ENCODE measurements at regions not wholly inside any gene's neighbourhood (a gene's known extent, or its start where the extent isn't known, plus 50 kb on each side); places are given as distances from the start of the nearest gene placed in this dataset.

- no peak for DNase-seq (ENCODE audit: low read depth)
- no peak overlapping the region for H3K4me3 ChIP-seq (ENCODE audit: low read depth, low read length)
These were observed 194.7 kb upstream of the MCHR2 start for GRCh38 chr6:100188754-100189153.

- H3K4me3 ChIP-seq (ENCODE audit: low read depth, low read length) = no peak overlapping the region
- DNase-seq (ENCODE audit: low read depth) = no peak
These were observed 192.5 kb upstream of the MCHR2 start for GRCh38 chr6:100186552-100186951.

- no peak overlapping the region for H3K4me3 ChIP-seq (ENCODE audit: low read depth, low read length)
- DNase-seq (ENCODE audit: low read depth) = no peak
These were observed 191.6 kb upstream of the MCHR2 start for GRCh38 chr6:100185615-100186014.

- DNase-seq (ENCODE audit: low read depth) = no peak
- H3K4me3 ChIP-seq (ENCODE audit: low read depth, low read length) = no peak overlapping the region
These were observed 190.4 kb upstream of the MCHR2 start for GRCh38 chr6:100184473-100184872.

- no peak overlapping the region for H3K4me3 ChIP-seq (ENCODE audit: low read depth, low read length)
- no peak for DNase-seq (ENCODE audit: low read depth)
These were observed 188.3 kb upstream of the MCHR2 start for GRCh38 chr6:100182313-100182712.

GRCh38 chr6:100181309-100181708, 187.3 kb upstream of the MCHR2 start:
- no peak for DNase-seq (ENCODE audit: low read depth)
- H3K4me3 ChIP-seq (ENCODE audit: low read depth, low read length) = no peak overlapping the region

- H3K4me3 ChIP-seq (ENCODE audit: low read depth, low read length) = no peak overlapping the region
- no peak for DNase-seq (ENCODE audit: low read depth)
These were observed 185.6 kb upstream of the MCHR2 start for GRCh38 chr6:100179576-100179975.

- no peak for DNase-seq (ENCODE audit: low read depth)
- H3K4me3 ChIP-seq (ENCODE audit: low read depth, low read length) = no peak overlapping the region
These were observed 183.9 kb upstream of the MCHR2 start for GRCh38 chr6:100177956-100178355.

- DNase-seq (ENCODE audit: low read depth) = no peak
- H3K4me3 ChIP-seq (ENCODE audit: low read depth, low read length) = no peak overlapping the region
These were observed 183.1 kb upstream of the MCHR2 start for GRCh38 chr6:100176951-100177710.

GRCh38 chr6:100176311-100176950, 182.4 kb upstream of the MCHR2 start:
- no peak overlapping the region for H3K4me3 ChIP-seq (ENCODE audit: low read depth, low read length)
- no peak for DNase-seq (ENCODE audit: low read depth)

GRCh38 chr6:100175814-100176310, 181.8 kb upstream of the MCHR2 start:
- H3K4me3 ChIP-seq (ENCODE audit: low read depth, low read length) = no peak overlapping the region
- peak; percentile 95 for DNase-seq (ENCODE audit: low read depth)

- no peak overlapping the region for H3K4me3 ChIP-seq (ENCODE audit: low read depth, low read length)
- DNase-seq (ENCODE audit: low read depth) = peak; percentile 48
These were observed 179.2 kb upstream of the MCHR2 start for GRCh38 chr6:100173211-100173610.

GRCh38 chr6:100172322-100172713, 178.3 kb upstream of the MCHR2 start:
- H3K4me3 ChIP-seq (ENCODE audit: low read depth, low read length) = no peak overlapping the region
- DNase-seq (ENCODE audit: low read depth) = no peak

GRCh38 chr6:100171533-100172321, 177.7 kb upstream of the MCHR2 start:
- no peak overlapping the region for H3K4me3 ChIP-seq (ENCODE audit: low read depth, low read length)
- DNase-seq (ENCODE audit: low read depth) = no peak

GRCh38 chr6:100168148-100168547, 174.1 kb upstream of the MCHR2 start:
- no peak overlapping the region for H3K4me3 ChIP-seq (ENCODE audit: low read depth, low read length)
- DNase-seq (ENCODE audit: low read depth) = no peak

GRCh38 chr6:100167585-100167984, 173.6 kb upstream of the MCHR2 start:
- no peak overlapping the region for H3K4me3 ChIP-seq (ENCODE audit: low read depth, low read length)
- DNase-seq (ENCODE audit: low read depth) = no peak

GRCh38 chr6:100166956-100167355, 172.9 kb upstream of the MCHR2 start:
- DNase-seq (ENCODE audit: low read depth) = no peak
- no peak overlapping the region for H3K4me3 ChIP-seq (ENCODE audit: low read depth, low read length)

- DNase-seq (ENCODE audit: low read depth) = no peak
- no peak overlapping the region for H3K4me3 ChIP-seq (ENCODE audit: low read depth, low read length)
These were observed 171.4 kb upstream of the MCHR2 start for GRCh38 chr6:100165442-100165841.

- no peak overlapping the region for H3K4me3 ChIP-seq (ENCODE audit: low read depth, low read length)
- no peak for DNase-seq (ENCODE audit: low read depth)
These were observed 169.0 kb upstream of the MCHR2 start for GRCh38 chr6:100163035-100163434.

- no peak overlapping the region for H3K4me3 ChIP-seq (ENCODE audit: low read depth, low read length)
These were observed 167.9 kb upstream of the MCHR2 start for GRCh38 chr6:100161782-100162365.

More at GRCh38 chr6:100161782-100162365, 167.9 kb upstream of the MCHR2 start:
- no peak for DNase-seq (ENCODE audit: low read depth)
